ENCODE measurements at regions not wholly inside any gene's neighbourhood (a gene's known extent, or its start where the extent isn't known, plus 50 kb on each side); places are given as distances from the start of the nearest gene placed in this dataset.
"Not testable (repeated sequence)": the region's sequence is repeated elsewhere in the genome, so short reads cannot be mapped to it uniquely, and the experiment has no call there.

GRCh38 chr4:149870008-149870407 lies 54.4 kb upstream of the IQCM start:
- DNase-seq: no peak

- peak in 1 of 3 experiments; percentile 8 for DNase-seq
Measured at GRCh38 chr4:149881744-149882143, 66.1 kb upstream of the IQCM start.

DNA sequence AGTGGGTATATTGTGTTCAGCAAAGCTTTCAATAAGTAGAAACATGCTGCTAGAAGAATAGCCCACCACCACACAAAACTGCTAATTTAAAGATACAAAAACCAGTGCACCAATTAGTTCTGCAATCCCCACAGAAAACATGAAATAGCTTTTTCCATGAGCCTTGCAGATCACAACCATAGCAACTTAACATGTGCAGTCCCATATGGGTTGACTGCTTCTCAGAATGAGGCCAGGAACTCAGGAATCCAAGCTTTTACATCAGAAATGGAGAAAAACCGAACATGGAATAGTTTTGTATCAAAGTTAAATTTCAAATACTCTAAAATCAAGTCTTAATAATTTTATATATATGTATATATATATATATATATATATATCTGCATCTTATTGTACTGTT lies 66.6 kb upstream of the IQCM start:
- DNase-seq: no peak

DNA sequence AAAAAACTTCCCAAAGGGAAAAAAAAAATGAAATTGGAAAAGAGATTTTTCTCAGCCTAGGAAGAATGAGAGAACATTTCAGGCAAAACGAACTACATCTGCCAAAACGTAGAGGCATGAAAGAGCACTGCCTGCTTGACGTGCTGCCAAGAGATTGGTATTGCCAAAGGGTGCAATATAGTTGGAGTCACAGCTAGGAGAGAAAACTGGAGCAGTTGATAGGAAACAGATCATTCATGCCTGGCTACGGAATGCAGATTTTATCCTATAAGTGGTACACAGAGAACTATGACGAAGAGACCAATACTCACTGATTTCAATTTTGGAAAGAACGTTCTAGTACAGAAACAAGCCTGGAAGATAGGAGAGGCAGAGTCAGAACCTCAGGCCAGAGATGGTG lies 68.4 kb upstream of the IQCM start:
- DNase-seq: no peak

DNA sequence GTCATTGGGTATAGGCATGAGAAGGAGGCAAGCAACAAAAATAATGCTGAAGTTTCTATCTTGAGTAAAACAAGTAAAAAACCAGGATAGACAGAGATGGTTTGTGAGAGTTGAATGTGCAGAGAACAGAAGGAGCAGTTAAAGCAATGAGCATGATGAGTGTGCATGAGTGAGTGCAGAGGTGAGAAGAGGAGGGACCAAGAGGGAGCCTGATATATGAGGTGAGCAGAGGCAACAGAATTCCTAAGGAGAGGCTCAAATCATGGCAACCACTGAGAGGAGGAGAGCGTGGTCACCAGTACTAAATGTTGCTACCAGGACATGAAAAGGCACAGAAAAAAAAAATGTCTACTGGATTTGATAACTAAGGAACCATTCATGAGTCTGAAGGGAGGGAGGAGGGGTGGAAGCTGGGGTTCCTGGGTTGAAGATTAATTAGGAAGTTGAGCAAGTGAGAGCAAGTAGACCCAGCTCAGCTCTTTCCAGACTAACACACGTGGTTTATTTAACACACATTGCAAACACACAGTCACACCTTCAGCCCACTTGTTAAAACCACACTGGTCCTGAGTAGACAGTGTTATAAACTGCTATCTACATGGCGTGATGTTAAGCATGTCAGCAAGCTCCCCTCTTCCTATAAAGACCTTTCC lies 69.0 kb upstream of the IQCM start:
- no peak for DNase-seq

DNA sequence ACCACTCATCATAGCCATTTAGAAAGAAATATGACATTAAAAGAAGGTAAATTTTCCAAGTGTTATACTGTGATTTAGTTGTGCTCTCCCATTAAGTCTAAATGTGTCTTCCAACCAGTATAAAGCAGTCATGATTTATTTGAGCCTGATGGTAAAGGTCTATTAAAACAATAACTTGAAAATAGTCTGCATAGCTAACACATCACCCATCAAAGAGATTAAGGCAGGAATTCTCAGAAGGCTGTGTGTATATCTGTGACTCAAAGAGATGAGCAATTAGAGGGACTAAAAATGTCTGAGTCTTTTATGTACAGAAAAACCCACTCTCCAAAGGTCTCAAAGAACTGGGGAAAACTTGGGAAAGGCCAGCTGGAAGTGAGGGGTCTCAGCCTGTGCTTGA lies 70.3 kb upstream of the IQCM start:
- DNase-seq: no peak

GRCh38 chr4:149886786-149887490 lies 71.3 kb upstream of the IQCM start:
- DNase-seq: no peak

- DNase-seq: no peak
Measured at GRCh38 chr4:149889991-149890390, 74.3 kb upstream of the IQCM start.

DNA sequence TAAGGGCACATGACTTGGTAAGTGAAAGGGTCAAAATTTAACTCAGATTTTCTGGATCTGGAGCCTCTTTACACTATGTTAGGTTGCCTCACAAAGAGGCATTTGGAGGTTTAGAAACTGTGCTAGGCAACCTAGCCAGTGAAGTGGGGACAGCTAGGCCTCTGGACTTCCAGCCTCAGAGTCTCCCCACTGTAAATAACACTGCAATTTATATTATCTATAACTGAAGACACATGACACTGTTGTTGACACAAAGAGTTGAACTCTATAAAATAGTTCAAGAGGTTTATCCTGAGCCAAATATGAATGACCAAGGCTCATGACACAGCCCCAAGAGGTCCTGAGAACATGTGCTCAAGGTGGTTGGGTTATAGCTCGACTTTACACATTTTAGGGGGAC lies 74.9 kb upstream of the IQCM start:
- DNase-seq: no peak

DNA sequence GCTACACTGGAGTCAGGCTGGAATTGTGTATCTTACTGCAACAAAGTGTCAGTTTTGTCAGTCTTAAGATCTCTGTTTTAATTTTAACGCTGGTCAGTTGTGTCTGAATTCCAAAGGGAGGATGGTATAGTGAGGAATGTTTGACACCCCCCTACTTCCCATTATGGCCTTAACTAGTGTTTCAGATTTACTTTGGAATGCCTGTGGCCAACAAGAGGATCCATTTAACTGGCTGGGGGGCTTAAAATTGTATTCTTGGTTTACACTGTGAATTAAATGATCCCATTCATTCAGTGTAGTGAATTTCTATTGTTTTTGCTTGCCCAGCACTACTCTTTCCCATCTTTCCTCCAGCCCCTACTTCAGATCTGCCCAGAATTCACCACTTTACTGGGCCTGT lies 75.8 kb upstream of the IQCM start:
- DNase-seq: no peak

- peak; percentile 9 to 27 (median 11) for DNase-seq
Measured at GRCh38 chr4:149896432-149896831, 80.8 kb upstream of the IQCM start.

DNA sequence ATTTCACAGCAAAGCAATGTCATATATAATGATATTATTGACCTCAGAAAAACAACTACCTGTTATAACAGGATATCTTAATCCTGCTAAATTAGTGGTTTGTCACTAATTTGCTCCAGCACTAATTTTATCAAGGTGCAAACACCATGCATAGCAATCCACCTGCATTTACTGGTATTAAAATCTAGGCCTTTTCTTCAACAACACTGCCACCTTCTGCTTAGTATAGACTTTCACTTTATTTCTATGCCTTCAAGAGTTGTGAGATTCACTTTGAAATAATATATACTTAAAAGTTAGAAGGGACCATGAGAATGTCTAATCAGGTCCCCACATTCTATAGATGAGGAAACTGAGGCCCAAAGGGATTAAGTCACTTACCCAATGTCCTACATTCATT lies 82.1 kb upstream of the IQCM start:
- peak in 2 of 3 experiments; percentile 4 to 58 for DNase-seq

DNA sequence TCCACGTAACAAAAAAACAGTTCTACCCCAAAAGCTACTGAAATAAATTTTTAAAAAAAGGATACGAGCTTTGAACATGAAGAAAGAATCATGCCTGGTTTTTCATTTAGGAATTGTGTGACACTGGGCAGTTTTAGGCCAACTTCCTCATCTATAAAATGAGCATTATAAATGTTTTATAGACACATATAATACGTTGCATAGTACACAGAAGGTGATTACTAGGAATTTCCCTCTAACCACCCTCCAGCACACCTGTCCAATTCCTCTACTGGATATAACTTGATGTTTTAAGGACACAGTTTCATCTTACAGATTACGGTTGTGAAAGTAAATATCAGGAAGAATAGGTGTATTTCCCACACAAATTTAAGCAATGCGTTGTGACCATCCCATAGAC lies 85.5 kb upstream of the IQCM start:
- no peak for DNase-seq

- no peak for DNase-seq
Measured at GRCh38 chr4:149902242-149902641, 86.6 kb upstream of the IQCM start.

- no peak for DNase-seq
Measured at GRCh38 chr4:149910177-149910576, 94.5 kb upstream of the IQCM start.

DNA sequence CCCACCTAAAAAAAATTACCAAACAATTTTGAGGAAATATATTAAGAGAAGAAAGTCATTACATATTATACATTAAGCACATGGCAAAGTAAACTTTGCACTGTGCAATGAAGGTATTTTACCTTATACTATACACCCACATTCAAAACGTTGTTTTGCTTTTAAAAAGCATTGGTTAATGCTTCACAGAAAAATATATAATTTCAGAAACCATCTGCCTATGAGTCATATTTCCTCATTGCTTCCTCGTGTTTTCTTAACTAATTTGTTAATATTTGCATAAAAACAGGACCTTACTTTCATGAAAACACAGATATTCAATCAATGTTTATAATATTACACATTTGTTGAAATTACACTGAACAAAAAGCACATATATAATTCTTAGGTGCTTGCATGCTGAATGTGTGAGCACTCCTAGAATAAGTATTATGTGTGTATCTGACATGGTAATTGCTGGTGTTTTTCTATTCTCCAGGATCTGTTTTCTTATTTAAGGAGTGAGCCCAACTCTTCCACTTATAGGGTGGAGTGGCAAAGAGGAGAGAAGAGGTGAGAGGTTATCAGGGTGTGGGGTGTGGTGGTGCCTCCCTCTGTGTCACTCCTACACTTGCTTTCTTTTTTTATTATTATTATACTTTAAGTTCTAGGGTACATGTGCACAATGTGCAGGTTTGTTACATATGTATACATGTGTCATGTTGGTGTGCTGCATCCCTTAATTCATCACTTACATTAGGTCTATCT lies 95.1 kb upstream of the IQCM start:
- no peak for DNase-seq

GRCh38 chr4:149911354-149911753 lies 95.7 kb upstream of the IQCM start:
- DNase-seq: no peak

DNA sequence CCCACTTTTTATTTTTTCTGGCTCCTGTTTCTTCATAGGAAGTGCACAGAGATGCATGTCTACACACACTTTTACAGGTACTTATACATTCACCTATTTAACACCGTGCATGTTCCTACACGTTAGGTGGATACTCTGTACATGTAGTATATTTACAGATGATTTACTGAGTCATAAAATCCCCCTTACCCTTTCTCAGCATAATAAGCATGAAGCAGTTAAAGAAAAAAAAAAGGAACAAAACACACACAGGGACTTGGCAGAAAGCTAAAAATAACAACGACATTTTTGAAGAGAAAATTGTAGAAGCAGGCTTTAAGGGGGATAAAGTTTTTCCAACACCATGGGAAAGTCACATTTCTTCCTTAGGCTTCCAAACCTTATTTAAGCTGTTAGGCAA lies 96.4 kb upstream of the IQCM start:
- DNase-seq: peak in 1 of 3 experiments; percentile 32

GRCh38 chr4:149914119-149915115 lies 98.8 kb upstream of the IQCM start:
- peak in 2 of 3 experiments; percentile 37 to 60 for DNase-seq

DNA sequence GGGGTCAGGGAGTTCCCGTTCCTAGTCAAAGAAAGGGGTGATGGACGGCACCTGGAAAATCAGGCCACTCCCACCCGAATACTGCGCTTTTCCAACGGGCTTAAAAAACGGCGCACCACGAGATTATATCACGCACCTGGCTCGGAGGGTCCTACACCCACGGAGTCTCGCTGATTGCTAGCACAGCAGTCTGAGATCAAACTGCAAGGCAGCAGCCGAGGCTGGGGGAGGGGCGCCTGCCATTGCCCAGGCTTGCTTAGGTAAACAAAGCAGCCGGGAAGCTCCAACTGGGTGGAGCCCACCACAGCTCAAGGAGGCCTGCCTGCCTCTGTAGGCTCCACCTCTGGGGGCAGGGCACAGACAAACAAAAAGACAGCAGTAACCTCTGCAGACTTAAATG lies 100.1 kb upstream of the IQCM start:
- not testable (repeated sequence) for DNase-seq

- no peak for DNase-seq
Measured at GRCh38 chr4:149923736-149924135, 108.1 kb upstream of the IQCM start.

GRCh38 chr4:149927514-149927913 lies 111.9 kb upstream of the IQCM start:
- DNase-seq: no peak

DNA sequence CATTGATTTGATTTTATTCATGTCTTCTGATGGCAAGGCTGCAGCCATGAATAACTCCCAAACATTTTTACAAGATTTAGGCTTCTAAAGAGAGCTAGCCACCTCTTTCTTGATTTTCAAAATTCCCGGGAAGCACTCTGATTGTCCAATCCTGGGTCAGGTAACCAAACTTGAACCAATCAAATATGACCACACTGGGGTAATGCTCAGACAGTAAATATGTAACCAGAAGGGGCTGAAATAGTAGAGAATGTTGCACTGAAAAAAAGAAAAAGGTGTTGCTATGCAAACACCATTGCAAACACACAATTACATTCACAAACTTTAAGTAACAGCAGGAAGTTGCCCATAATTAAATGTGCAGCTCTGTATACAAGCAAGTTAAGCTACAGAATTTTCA lies 112.9 kb upstream of the IQCM start:
- DNase-seq: no peak

Measured in NCI-H1417 (cell line).